HS-5 (cell line): ENCODE measurements at regions not wholly inside any gene's neighbourhood (a gene's known extent, or its start where the extent isn't known, plus 50 kb on each side); places are given as distances from the start of the nearest gene placed in this dataset.
"Not testable (repeated sequence)": the region's sequence is repeated elsewhere in the genome, so short reads cannot be mapped to it uniquely, and the experiment has no call there.

Experiments
- DNase-seq: peaks from one replicate; pipeline ENCODE4 v3.0.0-alpha.2; 2012; ENCODE audit warnings: low read depth

DNA sequence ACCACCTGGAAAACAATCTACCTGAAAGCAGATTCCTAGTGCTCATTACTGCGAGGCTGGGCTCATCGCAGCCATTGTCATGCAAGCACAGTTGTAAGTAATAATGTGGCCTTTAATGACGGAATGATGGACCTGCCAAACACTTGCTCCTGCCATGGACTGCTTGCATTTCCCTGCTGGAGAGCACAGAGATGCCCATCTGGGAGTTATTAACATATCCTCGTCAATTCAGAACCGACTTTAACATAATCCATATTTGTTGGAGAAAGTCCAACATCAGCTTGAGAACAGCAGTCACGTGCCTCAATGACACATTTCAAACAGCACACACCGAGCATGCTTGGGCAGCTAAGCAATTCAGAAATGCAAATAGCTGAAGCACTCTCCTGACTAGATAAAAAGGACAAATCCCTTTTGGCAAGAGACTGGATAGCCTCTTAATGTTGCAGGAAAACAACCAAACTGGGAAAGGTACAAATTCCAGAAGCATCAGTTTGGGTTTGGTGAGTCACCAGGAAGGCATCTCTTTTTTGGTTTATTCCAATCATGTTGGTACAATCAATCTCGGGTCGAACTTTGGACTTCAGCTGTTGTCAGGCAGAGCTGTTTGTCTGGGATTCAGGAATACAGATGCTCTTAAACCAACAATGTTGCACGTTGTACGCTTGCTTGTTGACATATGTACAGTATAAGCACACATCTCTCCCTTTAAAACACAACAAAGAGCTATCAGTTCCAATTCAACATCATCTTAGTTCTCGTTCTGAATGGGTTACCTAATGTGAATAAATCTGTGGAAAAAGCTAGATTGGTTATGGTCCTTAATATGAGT lies 395.8 kb downstream of the LNPK start:
- DNase-seq: peak; percentile 90

- no peak for DNase-seq
Measured at GRCh38 chr2:175605640-175606009, 396.4 kb downstream of the LNPK start.

DNA sequence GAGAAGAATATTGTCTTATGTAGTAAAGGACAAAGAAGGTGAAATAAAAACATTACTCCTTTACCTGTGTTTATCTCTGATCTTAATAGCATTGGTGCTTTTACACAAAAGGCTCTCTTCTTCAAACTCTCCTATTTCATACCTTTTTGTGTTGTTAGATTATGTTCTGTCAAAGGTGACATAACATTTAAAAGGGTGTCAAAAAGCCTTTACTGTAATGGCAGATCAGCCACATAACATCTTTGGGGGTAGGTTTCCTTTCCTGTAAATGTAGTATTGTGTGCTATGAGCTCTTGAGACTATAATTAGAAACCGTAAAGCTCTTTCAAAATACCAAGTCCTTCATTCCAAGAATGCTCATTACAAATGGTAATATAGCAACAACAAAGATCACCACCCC lies 400.1 kb downstream of the LNPK start:
- no peak for DNase-seq

DNA sequence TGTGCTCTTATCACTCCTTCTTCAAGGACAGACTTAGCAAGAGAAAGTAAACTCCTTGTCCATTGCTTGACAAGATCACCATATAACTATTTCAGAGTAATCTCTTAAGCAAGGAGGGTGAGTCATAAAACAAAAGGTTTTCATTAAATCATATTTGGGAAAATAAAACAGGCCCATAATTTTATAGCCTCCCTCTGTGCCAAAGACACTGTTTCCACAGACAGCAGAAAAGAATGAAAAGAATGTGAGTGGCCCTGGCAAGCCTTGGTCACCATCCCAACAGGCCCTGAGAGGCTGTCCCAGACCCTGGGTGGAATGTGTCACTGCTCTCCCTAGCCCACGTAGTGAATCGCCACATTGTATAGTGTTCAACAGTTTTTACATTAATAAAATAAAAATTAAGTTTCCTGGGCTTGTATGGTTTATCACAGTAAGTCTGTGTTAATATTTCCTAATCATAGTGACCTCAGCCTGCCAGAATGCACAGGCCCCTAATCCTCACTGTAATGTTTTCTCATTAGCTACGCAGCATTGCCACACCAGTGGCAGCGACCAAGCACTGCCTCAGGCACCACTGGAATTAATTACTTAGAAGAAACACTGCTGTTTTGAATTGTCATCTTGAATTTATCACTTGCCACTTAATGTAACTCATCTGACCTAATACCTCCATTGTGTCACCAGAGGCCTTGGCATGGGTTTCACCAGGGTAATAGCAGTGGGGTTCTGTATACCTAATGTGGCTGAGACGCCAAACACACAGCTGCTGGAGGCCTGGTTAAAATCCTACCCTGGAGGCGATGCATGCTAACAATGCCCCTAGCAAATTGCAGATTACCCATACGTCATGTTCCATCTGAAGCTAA lies 401.9 kb downstream of the LNPK start:
- DNase-seq: peak; percentile 90

GRCh38 chr2:175597286-175597685 lies 404.8 kb downstream of the LNPK start:
- no peak for DNase-seq

DNA sequence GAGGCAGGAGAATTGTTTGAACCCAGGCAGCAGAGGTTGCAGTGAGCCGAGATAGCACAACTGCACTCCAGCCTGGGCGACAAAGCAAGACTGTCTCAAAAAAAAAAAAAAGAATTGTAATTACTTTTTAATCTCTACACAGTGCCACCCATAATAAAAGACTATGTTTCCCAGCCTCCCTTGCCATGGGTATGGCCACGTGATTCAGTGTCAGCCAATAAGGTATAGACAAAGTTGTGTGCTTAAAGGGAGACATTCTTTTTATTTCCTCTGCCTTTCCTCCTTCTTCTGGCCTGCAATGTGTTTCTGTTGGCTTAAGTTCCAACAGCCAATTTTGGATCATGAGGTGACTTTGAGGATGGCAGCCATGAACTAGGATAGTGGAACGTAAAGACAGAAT lies 406.9 kb downstream of the LNPK start:
- no peak for DNase-seq

GRCh38 chr2:175593686-175594525 lies 408.2 kb downstream of the LNPK start:
- DNase-seq: not testable (repeated sequence)

DNA sequence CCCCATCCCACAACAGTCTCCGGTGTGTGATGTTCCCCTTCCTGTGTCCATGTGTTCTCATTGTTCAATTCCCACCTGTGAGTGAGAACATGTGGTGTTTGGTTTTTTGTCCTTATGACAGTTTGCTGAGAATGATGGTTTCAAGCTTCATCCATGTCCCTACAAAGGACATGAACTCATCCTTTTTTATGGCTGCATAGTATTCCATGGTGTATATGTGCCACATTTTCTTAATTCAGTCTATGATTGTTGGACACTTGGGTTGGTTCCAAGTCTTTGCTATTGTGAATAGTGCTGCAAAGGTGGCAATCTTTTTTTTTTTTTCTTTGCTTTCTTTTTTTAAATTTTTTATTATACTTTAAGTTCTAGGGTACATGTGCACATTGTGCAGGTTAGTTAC lies 406.7 kb upstream of the ATP5MC3 start:
- not testable (repeated sequence) for DNase-seq

DNA sequence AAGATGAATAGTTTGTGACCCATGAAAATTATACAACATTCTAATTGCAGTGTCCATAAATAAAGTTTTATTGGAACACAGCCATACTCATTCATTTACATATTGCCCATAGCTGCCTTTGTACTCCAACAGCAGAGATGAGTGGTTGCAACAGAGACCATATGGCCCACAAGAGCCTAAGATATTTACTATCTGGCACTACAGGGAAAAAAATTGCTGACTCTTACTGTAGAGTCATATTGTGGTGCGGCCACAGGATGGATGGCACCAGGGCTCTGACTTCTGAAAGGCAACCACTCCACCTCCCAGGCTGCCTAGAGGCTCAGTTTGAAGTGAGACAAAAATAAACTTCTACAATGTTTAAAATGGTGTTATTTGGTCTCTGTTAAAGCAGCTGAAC lies 404.0 kb upstream of the ATP5MC3 start:
- DNase-seq: no peak

DNA sequence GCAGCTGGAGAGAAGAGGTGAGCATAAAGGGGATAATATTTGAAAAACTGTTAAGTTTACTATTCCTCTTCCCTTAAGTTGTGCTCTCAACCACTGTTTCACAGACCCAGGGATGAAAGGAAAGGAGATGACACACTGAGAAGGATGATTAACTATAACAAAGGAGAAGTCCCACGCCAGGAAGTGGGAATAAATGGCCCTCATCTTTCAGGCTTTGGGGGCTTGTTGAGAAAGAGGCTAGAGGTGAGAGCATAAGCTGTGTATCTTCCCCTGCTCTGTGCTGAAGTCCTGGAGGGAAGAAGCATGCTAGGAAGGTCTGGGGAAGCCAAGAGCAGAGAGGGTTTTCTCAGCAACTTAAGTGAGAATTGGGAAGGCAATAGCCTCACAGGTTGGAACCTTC lies 399.1 kb upstream of the ATP5MC3 start:
- no peak for DNase-seq

DNA sequence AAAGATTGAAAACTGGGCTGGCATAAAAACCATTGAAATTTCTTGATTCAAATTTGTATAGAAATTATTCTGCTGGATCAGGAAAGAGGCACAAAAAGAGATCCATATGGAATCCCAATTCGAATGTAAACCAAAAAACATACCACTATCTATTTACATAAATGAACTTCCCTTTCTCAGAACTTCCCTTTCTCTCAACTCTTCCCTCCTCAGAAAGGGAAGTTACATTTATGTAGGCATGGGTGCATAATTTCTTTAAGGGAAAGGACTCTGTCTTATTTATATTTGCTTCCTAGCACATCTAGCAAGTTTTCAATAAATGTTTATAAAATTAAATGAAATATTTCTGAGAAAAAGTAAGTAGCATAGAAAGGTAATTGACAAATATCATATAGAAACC lies 398.1 kb upstream of the ATP5MC3 start:
- DNase-seq: no peak

- no peak for DNase-seq
Measured at GRCh38 chr2:175577368-175577970, 396.0 kb upstream of the ATP5MC3 start.

DNA sequence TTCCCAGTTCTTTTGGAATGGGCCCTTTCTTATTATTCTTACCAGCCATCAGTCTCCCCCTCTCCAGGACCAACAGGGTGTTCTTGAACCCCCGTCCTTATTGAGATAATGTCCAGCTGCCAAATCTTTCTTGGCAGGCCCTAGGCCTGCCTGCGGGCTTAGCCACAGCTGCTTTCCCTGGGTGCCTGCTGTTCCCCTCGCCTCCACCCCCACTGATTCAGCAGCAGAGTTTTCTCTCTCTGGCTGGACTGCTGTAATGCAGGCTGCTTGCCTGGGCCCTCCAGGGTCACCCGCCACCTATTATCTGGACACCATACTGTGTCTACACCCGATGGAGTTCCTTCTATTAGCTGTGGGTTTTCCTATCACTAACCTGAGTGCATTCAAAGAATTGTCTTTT lies 395.4 kb upstream of the ATP5MC3 start:
- no peak for DNase-seq

- DNase-seq: no peak
Measured at GRCh38 chr2:175576270-175576669, 394.8 kb upstream of the ATP5MC3 start.

DNA sequence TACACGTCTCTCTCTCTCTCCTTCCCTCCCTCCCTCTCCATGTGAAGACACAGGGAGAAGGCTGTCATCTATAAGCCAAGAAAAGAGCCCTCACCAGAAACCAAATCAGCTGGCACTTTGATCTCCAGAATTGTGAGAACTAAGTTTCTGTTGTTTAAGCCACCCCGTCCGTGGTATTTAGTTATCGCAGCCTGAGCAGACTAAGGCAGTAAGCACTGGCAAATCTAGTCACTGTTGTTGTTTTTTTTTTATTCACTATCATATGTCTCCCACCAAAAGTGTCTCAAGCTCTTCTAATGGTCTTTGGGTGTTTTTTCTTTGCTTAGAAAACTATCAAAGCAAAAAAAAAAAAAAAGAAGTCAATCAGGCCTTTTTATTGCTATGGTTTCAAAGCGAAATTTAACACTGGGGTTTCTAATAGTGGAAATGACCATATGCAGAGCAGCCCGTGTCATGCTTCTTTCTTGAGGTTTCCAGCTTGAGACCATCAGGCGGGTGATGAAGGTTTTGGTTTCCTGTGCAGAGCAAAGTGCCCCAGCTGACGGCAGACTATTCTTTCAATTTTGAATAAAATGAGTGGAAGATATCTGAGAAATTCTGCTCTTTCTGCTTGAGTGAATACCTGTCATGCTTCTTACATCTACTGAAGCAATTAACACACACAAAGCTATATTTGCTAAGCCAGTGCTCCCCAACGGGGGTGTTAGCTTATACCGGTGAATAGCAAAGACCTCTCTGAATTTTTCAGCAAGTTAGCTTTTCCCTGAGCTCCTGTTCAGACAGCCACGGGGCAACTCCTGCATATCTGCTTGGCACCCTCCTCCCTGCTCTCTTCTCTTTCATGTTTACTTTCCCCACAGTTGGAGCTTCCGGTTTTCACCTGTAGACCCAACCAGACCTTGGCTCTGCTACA lies 394.1 kb upstream of the ATP5MC3 start:
- no peak for DNase-seq

GRCh38 chr2:175574069-175574468 lies 392.6 kb upstream of the ATP5MC3 start:
- DNase-seq: no peak

- no peak for DNase-seq
Measured at GRCh38 chr2:175571078-175571653, 389.7 kb upstream of the ATP5MC3 start.

DNA sequence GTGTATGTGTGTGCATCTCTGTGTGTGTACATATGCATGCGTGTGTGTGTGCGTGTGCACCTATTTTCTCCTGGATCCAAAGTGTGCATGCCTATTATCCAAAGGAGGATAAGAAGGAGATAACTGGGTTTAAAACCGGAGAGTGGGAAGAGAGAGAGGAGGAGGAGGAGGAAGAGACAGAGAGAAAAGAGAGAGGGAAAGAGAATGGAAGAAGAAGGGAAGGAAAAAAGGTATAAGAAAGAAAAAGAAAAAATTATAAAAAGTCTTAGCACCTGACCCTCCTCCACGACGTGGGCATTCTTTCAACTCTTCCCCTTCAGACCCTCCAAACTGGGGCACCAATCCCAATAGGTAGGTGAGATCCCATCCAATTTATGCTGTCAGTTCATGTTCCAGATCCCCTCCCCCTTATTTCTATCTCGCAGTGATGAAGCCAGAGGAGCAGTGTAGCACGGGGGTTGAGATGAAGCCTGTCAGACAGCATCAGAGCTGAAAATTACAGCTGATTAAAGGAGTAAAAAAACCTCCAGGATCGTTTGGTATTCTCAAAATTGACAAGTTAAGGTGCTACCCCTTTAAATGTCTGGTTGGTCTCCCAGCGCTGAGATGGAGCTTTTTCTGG lies 386.7 kb upstream of the ATP5MC3 start:
- DNase-seq: no peak

GRCh38 chr2:175567435-175568061 lies 386.0 kb upstream of the ATP5MC3 start:
- DNase-seq: no peak
